ENCODE measurements at regions not wholly inside any gene's neighbourhood (a gene's known extent, or its start where the extent isn't known, plus 50 kb on each side); places are given as distances from the start of the nearest gene placed in this dataset.

- H4K20me1 ChIP-seq (ENCODE audit: control insufficient read depth, extremely low read depth, insufficient read depth, low read length): no peaks in the 10 kb centered on the region
- no peaks in the 10 kb centered on the region for H3K9me1 ChIP-seq (ENCODE audit: control insufficient read depth, extremely low read depth, insufficient read depth, low read length)
- H3K9me3 ChIP-seq (ENCODE audit: control insufficient read depth, low read depth, low read length): no peaks in the 10 kb centered on the region
- no peak overlapping the region for H3K9ac ChIP-seq (ENCODE audit: control insufficient read depth, extremely low read depth, insufficient read depth, low read length)
- no peak overlapping the region for H3K4me2 ChIP-seq (ENCODE audit: control insufficient read depth, extremely low read depth, insufficient read depth, low read depth, low read length)
- no peaks in the 10 kb centered on the region for H3K79me2 ChIP-seq (ENCODE audit: control insufficient read depth, insufficient read depth, low read length)
- H3K27me3 ChIP-seq (ENCODE audit: control insufficient read depth, extremely low read depth, insufficient read depth, low read length): no peaks in the 10 kb centered on the region
- dilution Hi-C loops (cut with MboI; ENCODE audit: extremely low pct_ligation_motif_present, low sequenced_read_pairs): no loop called here
- no peaks in the 10 kb centered on the region for H3K4me1 ChIP-seq (ENCODE audit: control insufficient read depth, extremely low read depth, insufficient read depth, low read length)
- no peak overlapping the region for H3K4me3 ChIP-seq (ENCODE audit: control insufficient read depth in 2 of 3, extremely low read depth in 1 of 3, insufficient read depth in 2 of 3, low read depth in 1 of 3, low read length in 3 of 3)
- TF ChIP-seq EZH2 (IDR thresholded peaks at IDR 0.05; ENCODE audit: low read length): no peak
- no peak for TF ChIP-seq CTCF (optimal IDR thresholded peaks at IDR 0.05 in 1 of 3, IDR thresholded peaks at IDR 0.05 in 1 of 3, conservative IDR thresholded peaks at IDR 0.05 in 1 of 3; ENCODE audit: extremely low read depth in 1 of 3, insufficient read depth in 2 of 3, low read length in 3 of 3)
- H3K36me3 ChIP-seq (ENCODE audit: control insufficient read depth in 2 of 2, extremely low read depth in 1 of 2, insufficient read depth in 2 of 2, low read length in 2 of 2): no peaks in the 10 kb centered on the region
- DNase-seq (ENCODE audit: low read depth, low spot score): no peak
- no peak overlapping the region for H3K27ac ChIP-seq (ENCODE audit: control insufficient read depth, insufficient read depth, low read length)
- FAIRE-seq: no peak
- H2AFZ ChIP-seq (ENCODE audit: control insufficient read depth, low read length): no peak overlapping the region
These were observed 201.3 kb downstream of the MRPL39 start for GRCh38 chr21:25405984-25406383.

DNA sequence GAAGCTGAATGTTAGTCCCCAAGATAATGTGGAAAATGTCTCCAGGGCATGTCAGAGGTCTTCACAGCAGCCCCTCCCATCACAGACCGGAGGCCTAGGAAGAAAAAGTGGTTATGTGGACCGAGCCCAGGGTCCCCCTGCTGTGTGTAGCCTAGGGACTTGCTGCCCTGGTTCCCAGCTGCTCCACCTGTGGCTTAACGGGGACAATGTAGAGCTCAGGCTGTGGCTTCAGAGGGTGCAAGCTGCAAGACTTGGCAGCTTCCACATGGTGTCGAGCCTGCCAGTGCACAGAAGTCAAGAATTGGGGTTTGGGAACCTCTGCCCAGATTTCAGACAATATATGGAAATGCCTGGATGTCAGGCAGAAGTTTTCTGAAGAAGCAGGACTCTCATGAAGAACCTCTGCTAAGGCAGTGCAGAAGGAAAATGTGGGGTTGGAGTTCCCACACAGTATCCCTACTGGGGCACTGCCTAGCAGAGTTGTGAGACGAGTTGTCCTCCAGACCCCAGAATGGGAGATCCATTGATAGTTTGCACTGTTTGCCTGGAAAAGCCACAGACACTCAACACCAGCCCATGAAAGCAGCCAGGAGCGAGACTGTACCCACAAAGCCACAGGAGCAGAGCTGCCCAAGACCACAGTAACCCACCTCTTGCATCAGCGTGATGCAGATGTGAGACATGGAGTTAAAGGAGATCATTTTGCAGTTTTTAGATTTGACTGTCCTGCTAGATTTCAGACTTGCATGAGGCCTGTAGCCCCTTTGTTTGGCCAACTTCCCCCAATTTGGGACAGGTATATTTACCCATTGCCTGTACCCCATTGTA lies 204.9 kb downstream of the MRPL39 start:
- no peaks in the 10 kb centered on the region for H4K20me1 ChIP-seq (ENCODE audit: control insufficient read depth, extremely low read depth, insufficient read depth, low read length)
- no peaks in the 10 kb centered on the region for H3K79me2 ChIP-seq (ENCODE audit: control insufficient read depth, insufficient read depth, low read length)
- no peaks in the 10 kb centered on the region for H3K27me3 ChIP-seq (ENCODE audit: control insufficient read depth, extremely low read depth, insufficient read depth, low read length)
- no peak overlapping the region for H3K4me3 ChIP-seq (ENCODE audit: control insufficient read depth in 2 of 3, extremely low read depth in 1 of 3, insufficient read depth in 2 of 3, low read depth in 1 of 3, low read length in 3 of 3)
- no peak overlapping the region for H3K9ac ChIP-seq (ENCODE audit: control insufficient read depth, extremely low read depth, insufficient read depth, low read length)
- H3K9me3 ChIP-seq (ENCODE audit: control insufficient read depth, low read depth, low read length): no peaks in the 10 kb centered on the region
- no peak for TF ChIP-seq EZH2 (IDR thresholded peaks at IDR 0.05; ENCODE audit: low read length)
- no peak for TF ChIP-seq CTCF (optimal IDR thresholded peaks at IDR 0.05 in 1 of 3, IDR thresholded peaks at IDR 0.05 in 1 of 3, conservative IDR thresholded peaks at IDR 0.05 in 1 of 3; ENCODE audit: extremely low read depth in 1 of 3, insufficient read depth in 2 of 3, low read length in 3 of 3)
- no peaks in the 10 kb centered on the region for H3K9me1 ChIP-seq (ENCODE audit: control insufficient read depth, extremely low read depth, insufficient read depth, low read length)
- DNase-seq (ENCODE audit: low read depth, low spot score) (no peak), FAIRE-seq (no peak)
- H3K4me2 ChIP-seq (ENCODE audit: control insufficient read depth, extremely low read depth, insufficient read depth, low read depth, low read length): no peak overlapping the region
- dilution Hi-C loops (cut with MboI; ENCODE audit: extremely low pct_ligation_motif_present, low sequenced_read_pairs): no loop called here
- H2AFZ ChIP-seq (ENCODE audit: control insufficient read depth, low read length): no peak overlapping the region
- H3K27ac ChIP-seq (ENCODE audit: control insufficient read depth, insufficient read depth, low read length): no peak overlapping the region
- H3K36me3 ChIP-seq (ENCODE audit: control insufficient read depth in 2 of 2, extremely low read depth in 1 of 2, insufficient read depth in 2 of 2, low read length in 2 of 2): no peaks in the 10 kb centered on the region
- H3K4me1 ChIP-seq (ENCODE audit: control insufficient read depth, extremely low read depth, insufficient read depth, low read length): no peaks in the 10 kb centered on the region

Data from keratinocyte (primary cell).